Neural cell (in vitro differentiated cells): ENCODE measurements at regions not wholly inside any gene's neighbourhood (a gene's known extent, or its start where the extent isn't known, plus 50 kb on each side); places are given as distances from the start of the nearest gene placed in this dataset.

ENCODE experiments used
- CTCF ChIP-seq: fragments of 450-650 bp; IDR thresholded peaks from 2 replicates; pipeline ENCODE4 v1.5.1; 2014; ENCODE audit warnings: antibody characterized with exemption, mild to moderate bottlenecking, moderate library complexity; ENCODE audit not compliant: poor library complexity, severe bottlenecking
- EP300 ChIP-seq: fragments of 450-650 bp; conservative IDR thresholded peaks from 2 replicates; pipeline ENCODE4 v1.6.1; 2014; ENCODE audit warnings: antibody characterized with exemption, mild to moderate bottlenecking, moderate library complexity; ENCODE audit not compliant: poor library complexity, severe bottlenecking
- POLR2AphosphoS5 ChIP-seq: IDR thresholded peaks from 2 replicates; pipeline ENCODE4 v1.6.1; 2012
- TAF1 ChIP-seq: IDR thresholded peaks from 2 replicates; pipeline ENCODE4 v1.6.1; 2012; ENCODE audit warnings: low read depth

GRCh38 chrY:8004196-8004595 lies 1092.6 kb upstream of the AMELY start:
- TF ChIP-seq CTCF (no peak), POLR2AphosphoS5 (no peak), TAF1 (no peak), EP300 (no peak)
